Ovary (tissue), 7 donors: ENCODE measurements at regions not wholly inside any gene's neighbourhood (a gene's known extent, or its start where the extent isn't known, plus 50 kb on each side); places are given as distances from the start of the nearest gene placed in this dataset.
A peak's percentile ranks its signal among the peaks of the same experiment; 100 is the strongest.

ENCODE experiments used
- DNase-seq, 5 donors: peaks; one replicate each; pipeline ENCODE4 v3.0.0-alpha.2; 2019 to 2020
- H3K27ac ChIP-seq, 2 donors: fragments of 200-600 bp; one replicate each; pipeline versions ENCODE4 v1.5.1 to v1.8.0; 2019 to 2022
- H3K27me3 ChIP-seq: fragments of 200-600 bp; one replicate; pipeline ENCODE4 v1.8.0; 2022
- H3K36me3 ChIP-seq: fragments of 200-600 bp; sonication (generic); one replicate; pipeline ENCODE4 v1.5.1; 2019
- H3K4me1 ChIP-seq: one replicate; pipeline ENCODE4 v1.8.1; 2013; ENCODE audit warnings: mild to moderate bottlenecking, moderate library complexity; ENCODE audit not compliant: insufficient read depth
- H3K4me3 ChIP-seq: fragments of 200-600 bp; sonication (generic); one replicate; pipeline ENCODE4 v1.5.1; 2017
- H3K9me3 ChIP-seq, 2 donors: fragments of 200-600 bp in 1 of 2; sonication (generic) in 1 of 2; one replicate each; pipeline versions ENCODE4 v1.5.1 to v1.8.1; 2013 to 2019; ENCODE audit warnings: mild to moderate bottlenecking in 1 of 2, moderate library complexity in 1 of 2
- CTCF ChIP-seq, 3 donors: fragments of 450-650 bp in 2 of 3; fragments of 200-600 bp in 1 of 3; IDR thresholded peaks; one replicate each; pipeline versions ENCODE4 v1.5.1 to v1.8.0; 2016 to 2022; ENCODE audit warnings: antibody characterized with exemption in 3 of 3, mild to moderate bottlenecking in 1 of 3
- EP300 ChIP-seq: sonication (generic); formaldehyde crosslinking; IDR thresholded peaks from one replicate; pipeline ENCODE4 v1.6.1; 2017; ENCODE audit warnings: antibody characterized with exemption
- POLR2A ChIP-seq: fragments of 450-650 bp; IDR thresholded peaks from one replicate; pipeline ENCODE4 v1.6.1; 2017; ENCODE audit warnings: antibody characterized with exemption, mild to moderate bottlenecking, moderate library complexity
- WGBS, 3 donors: extraction: QIAGEN DNeasy Blood & Tissue Kit in 1 of 3; methylation state at CpG; one replicate each; pipeline versions ENCODE4 v1.1.5 to v1.1.7; 2013 to 2017; 5-methylcytosine and 5-hydroxymethylcytosine counted together
- intact Hi-C, 4 donors: fragments of 100-400 bp; cut with DNase I; formaldehyde crosslinking; loops; one replicate each; pipeline versions ENCODE4 v1.11.0 to v1.15.1; 2022 to 2023
- donor health status: DM: no; HTN: no; CAD: no; lungs with moderate emphysema.
- donor health status: DM: no; HTN: no; CAD: no.
- donor health status: Bipolar disorder and iron deficiency.
- donor health status: DM: no; HTN: no; CAD: no.
- donor health status: DM: yes; HTN: yes; CAD: no.

GRCh38 chr3:137944593-137944992, 65.4 kb upstream of the CLDN18 start:
- no peaks in the 10 kb centered on the region for H3K4me1 ChIP-seq
- no peaks in the 10 kb centered on the region for H3K36me3 ChIP-seq
- H3K27ac ChIP-seq: no peak overlapping the region
- intact Hi-C loops: loop anchor here in 3 of 4 donors (10.0 kb wide), 1 partner anchor 840 kb away; no protein-coding TSS in a partner anchor
- no peak for TF ChIP-seq POLR2A
- TF ChIP-seq EP300: no peak
- TF ChIP-seq CTCF (IDR thresholded peaks at IDR 0.05): no peak
- WGBS, 3 donors: 32 to 58% (median 33%) methylated on average over 2 of the region's 2 CpGs
- no peak for DNase-seq
- H3K4me3 ChIP-seq: no peak overlapping the region
- no peaks in the 10 kb centered on the region for H3K27me3 ChIP-seq
- H3K9me3 ChIP-seq: no peaks in the 10 kb centered on the region

GRCh38 chr3:137946356-137946973, 63.5 kb upstream of the CLDN18 start:
- Histone ChIP-seq H3K4me1 (no peaks in the 10 kb centered on the region), H3K9me3 (no peaks in the 10 kb centered on the region), H3K4me3 (no peak overlapping the region), H3K27me3 (no peaks in the 10 kb centered on the region), H3K27ac (no peak overlapping the region), H3K36me3 (no peaks in the 10 kb centered on the region)
- TF ChIP-seq POLR2A: no peak
- TF ChIP-seq CTCF (IDR thresholded peaks at IDR 0.05): peak in 2 of 3 donors; percentile 31 to 49
- intact Hi-C loops: loop anchor here in 3 of 4 donors (10.0 kb wide), 1 partner anchor 842 kb away; no protein-coding TSS in a partner anchor
- DNase-seq: peak; percentile 18 to 40 (median 27)
- WGBS, 3 donors: 3 to 5% (median 3%) methylated on average over 7 of the region's 7 CpGs

GRCh38 chr3:137947117-137947516, 62.8 kb upstream of the CLDN18 start:
- 59 to 67% (median 66%) methylated on average over 2 of the region's 2 CpGs for WGBS, 3 donors
- Histone ChIP-seq H3K27ac (no peak overlapping the region), H3K36me3 (no peaks in the 10 kb centered on the region), H3K4me1 (no peaks in the 10 kb centered on the region), H3K4me3 (no peak overlapping the region), H3K9me3 (no peaks in the 10 kb centered on the region), H3K27me3 (no peaks in the 10 kb centered on the region)
- intact Hi-C loops: loop anchor here in 3 of 4 donors (10.0 kb wide), 1 partner anchor 842 kb away; no protein-coding TSS in a partner anchor
- TF ChIP-seq POLR2A: no peak
- TF ChIP-seq CTCF (IDR thresholded peaks at IDR 0.05): no peak
- no peak for TF ChIP-seq EP300
- no peak for DNase-seq

GRCh38 chr3:137948400-137949072, 61.4 kb upstream of the CLDN18 start:
- DNase-seq: no peak
- H3K36me3 ChIP-seq: no peaks in the 10 kb centered on the region
- H3K4me3 ChIP-seq: no peak overlapping the region
- no peaks in the 10 kb centered on the region for H3K4me1 ChIP-seq
- no peak for TF ChIP-seq POLR2A
- no peak for TF ChIP-seq CTCF (IDR thresholded peaks at IDR 0.05)
- no peak for TF ChIP-seq EP300
- no peaks in the 10 kb centered on the region for H3K9me3 ChIP-seq
- intact Hi-C loops: loop anchor here in 3 of 4 donors (10.0 kb wide), 1 partner anchor 844 kb away; no protein-coding TSS in a partner anchor
- WGBS, 3 donors: 31 to 43% (median 42%) methylated on average over 3 of the region's 3 CpGs
- H3K27ac ChIP-seq: no peak overlapping the region
- H3K27me3 ChIP-seq: no peaks in the 10 kb centered on the region
